Mucosa of descending colon (tissue), 3 donors: ENCODE measurements at regions not wholly inside any gene's neighbourhood (a gene's known extent, or its start where the extent isn't known, plus 50 kb on each side); places are given as distances from the start of the nearest gene placed in this dataset.

Experiments used
- ATAC-seq: fragments of 200-7000 bp; cut with Tn5 transposase; one replicate; pipeline ENCODE4 v1.9.1; 2020; ENCODE audit warnings: mild to moderate bottlenecking, moderate library complexity
- DNase-seq, 3 donors: peaks; one replicate each; pipeline ENCODE4 v3.0.0-alpha.2; 2020
- H3K36me3 ChIP-seq: fragments of 200-600 bp; one replicate; pipeline ENCODE4 v1.8.0; 2021; ENCODE audit warnings: low read depth, mild to moderate bottlenecking
- H3K4me1 ChIP-seq: fragments of 200-600 bp; one replicate; pipeline ENCODE4 v1.8.0; 2021; ENCODE audit warnings: low read depth, mild to moderate bottlenecking
- H3K4me3 ChIP-seq: fragments of 200-600 bp; one replicate; pipeline ENCODE4 v1.8.0; 2021; ENCODE audit warnings: mild to moderate bottlenecking
- H3K9me3 ChIP-seq: fragments of 200-600 bp; one replicate; pipeline ENCODE4 v1.8.0; 2021; ENCODE audit warnings: mild to moderate bottlenecking
- intact Hi-C, 2 donors: fragments of 100-400 bp; cut with DNase I in 1 of 2; cut with micrococcal nuclease in 1 of 2; formaldehyde crosslinking; loops; one replicate each; pipeline versions ENCODE4 v1.11.0 to v1.11.1; 2022; cut with DNase I, micrococcal nuclease
- TF ChIP-seq, protein P1 (sequence below): fragments of 200-600 bp; IDR thresholded peaks from one replicate; pipeline ENCODE4 v1.8.0; 2022; ENCODE audit warnings: antibody characterized with exemption, mild to moderate bottlenecking
- donor health status: DM: no; HTN: no; CAD: no; lungs with moderate emphysema.
- donor health status: DM: no; HTN: no; CAD: no.
- donor health status: DM: no; HTN: yes; CAD: no.

DNA sequence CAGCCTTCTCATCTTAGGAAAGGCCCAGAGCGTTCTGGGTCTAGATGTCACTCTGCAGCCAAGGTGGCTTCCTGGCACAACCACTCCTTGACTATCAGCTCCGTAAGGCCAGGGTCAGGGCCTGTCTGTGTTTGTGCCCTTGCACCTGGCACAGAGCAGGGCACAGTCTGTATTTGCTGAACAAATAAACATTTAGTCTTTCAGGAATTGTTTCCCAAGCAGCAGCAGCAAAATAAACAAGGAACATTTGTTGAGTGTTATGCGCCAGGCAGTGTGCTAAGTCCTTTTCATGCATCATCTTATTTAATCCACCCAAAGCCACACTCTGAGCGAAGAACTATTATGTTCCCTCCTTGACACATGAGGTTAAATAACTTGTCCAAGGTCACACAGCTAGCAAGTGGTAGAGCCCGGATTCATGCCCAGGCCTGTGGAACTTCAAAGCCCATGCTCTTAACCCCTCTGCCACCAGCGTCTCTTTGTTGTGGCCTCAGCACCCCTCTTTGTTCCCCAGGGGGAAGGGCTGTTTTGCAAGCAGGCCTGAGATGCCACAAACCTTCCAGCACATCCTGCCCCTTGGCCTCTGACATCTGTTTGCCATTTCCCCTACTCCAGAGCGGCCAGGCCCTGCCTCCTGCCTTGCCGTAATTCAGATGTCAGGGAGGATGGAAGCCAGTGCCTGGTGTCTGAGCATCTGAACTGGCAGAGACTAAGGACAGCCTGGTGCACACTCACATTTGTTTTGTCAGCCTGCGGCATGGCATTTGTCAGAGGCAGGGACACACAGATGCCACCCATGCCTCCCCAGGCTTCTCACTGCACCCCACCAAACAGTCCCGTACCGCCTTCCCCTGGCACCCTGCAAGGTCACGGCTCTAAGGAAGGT, 325.8 kb upstream of the ZMIZ1 start:
- Histone ChIP-seq H3K36me3 (no peaks in the 10 kb centered on the region), H3K4me1 (peaks cover 6% of the 10 kb centered on the region), H3K9me3 (no peaks in the 10 kb centered on the region), H3K4me3 (no peak overlapping the region)
- no peak for DNase-seq
- peak; percentile 41 for ATAC-seq
- TF ChIP-seq, protein P1, sequence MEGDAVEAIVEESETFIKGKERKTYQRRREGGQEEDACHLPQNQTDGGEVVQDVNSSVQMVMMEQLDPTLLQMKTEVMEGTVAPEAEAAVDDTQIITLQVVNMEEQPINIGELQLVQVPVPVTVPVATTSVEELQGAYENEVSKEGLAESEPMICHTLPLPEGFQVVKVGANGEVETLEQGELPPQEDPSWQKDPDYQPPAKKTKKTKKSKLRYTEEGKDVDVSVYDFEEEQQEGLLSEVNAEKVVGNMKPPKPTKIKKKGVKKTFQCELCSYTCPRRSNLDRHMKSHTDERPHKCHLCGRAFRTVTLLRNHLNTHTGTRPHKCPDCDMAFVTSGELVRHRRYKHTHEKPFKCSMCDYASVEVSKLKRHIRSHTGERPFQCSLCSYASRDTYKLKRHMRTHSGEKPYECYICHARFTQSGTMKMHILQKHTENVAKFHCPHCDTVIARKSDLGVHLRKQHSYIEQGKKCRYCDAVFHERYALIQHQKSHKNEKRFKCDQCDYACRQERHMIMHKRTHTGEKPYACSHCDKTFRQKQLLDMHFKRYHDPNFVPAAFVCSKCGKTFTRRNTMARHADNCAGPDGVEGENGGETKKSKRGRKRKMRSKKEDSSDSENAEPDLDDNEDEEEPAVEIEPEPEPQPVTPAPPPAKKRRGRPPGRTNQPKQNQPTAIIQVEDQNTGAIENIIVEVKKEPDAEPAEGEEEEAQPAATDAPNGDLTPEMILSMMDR, result no peak
- intact Hi-C loops, result no loop called here

DNA sequence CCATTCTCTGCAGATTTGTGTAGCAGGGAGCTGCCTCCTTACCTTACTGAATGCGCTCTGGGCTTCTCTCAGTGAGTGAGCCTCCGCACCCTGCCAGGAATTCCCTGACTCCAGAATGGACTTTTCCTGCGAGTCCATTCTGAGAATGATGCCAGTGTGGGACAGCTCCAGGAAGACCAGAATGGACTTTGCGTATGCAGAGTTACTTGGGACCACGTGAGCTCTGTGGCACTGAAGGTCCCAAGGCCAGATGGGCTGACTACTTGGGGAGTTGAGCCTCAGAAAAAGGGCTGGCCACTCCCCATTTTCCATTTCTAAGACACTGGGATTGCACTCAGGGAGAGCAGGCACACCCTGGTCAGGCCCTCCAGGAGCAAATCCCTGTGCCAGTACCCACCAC, 324.7 kb upstream of the ZMIZ1 start:
- DNase-seq, result no peak
- TF ChIP-seq, protein P1, result no peak
- Histone ChIP-seq H3K4me1 (peaks cover 6% of the 10 kb centered on the region), H3K36me3 (no peaks in the 10 kb centered on the region), H3K9me3 (no peaks in the 10 kb centered on the region), H3K4me3 (no peak overlapping the region)
- no peak for ATAC-seq
- intact Hi-C loops, result no loop called here

DNA sequence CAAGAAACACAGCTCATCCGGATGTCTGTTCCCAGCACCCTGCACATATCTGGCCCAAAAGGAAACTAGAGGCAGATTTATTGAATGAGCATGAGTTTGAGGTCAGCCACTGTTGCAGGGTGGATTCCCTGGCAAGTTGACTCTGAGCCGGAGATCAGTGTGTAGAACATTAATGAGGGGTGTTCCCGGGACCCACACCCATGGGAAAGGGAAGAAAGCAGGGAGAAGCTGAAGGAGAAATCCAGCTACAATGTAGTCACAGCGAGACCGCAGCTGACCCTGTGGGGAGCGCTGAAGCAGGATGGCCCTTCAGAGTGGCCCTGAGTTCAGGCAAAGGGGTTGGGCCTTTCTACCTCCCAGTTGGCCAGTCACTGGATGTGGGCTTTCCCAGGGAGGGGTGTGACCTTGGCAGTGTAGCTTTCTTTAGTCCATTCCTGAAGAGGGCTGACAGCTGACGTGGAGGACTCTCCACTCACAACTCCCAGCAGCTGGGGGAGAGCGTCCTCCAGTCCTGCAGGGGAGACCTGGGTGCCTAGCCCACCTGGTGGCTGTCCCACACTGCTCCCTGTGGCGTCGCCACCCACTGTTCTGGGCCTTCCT, 324.2 kb upstream of the ZMIZ1 start:
- Histone ChIP-seq H3K9me3 (no peaks in the 10 kb centered on the region), H3K36me3 (no peaks in the 10 kb centered on the region), H3K4me3 (no peak overlapping the region), H3K4me1 (peaks cover 6% of the 10 kb centered on the region)
- DNase-seq (no peak), ATAC-seq (peak; percentile 50)
- intact Hi-C loops, result no loop called here
- TF ChIP-seq, protein P1, result no peak

DNA sequence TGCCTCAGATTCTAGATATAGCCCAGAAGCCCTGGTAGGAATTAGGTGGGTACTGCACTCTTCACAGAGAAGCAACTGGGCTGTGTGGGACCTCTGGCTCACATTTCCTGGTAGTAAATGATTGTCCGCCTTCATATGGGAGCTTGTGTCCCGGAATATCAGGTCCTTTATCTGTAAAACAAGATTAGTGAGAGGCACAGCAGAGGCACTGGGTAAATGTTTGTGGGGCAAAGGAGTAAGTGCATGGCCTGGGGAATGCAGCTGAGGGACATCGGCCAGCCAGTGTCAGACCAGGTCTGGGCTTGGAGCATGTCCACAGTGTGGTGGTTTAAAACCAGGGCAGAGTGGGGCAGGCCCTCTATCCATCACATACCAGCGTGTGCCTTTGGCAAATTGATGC, 323.3 kb upstream of the ZMIZ1 start:
- DNase-seq (no peak), ATAC-seq (peak; percentile 27)
- Histone ChIP-seq H3K4me3 (no peak overlapping the region), H3K4me1 (peaks cover 6% of the 10 kb centered on the region), H3K36me3 (no peaks in the 10 kb centered on the region), H3K9me3 (no peaks in the 10 kb centered on the region)
- intact Hi-C loops, result no loop called here
- TF ChIP-seq, protein P1, result no peak

DNA sequence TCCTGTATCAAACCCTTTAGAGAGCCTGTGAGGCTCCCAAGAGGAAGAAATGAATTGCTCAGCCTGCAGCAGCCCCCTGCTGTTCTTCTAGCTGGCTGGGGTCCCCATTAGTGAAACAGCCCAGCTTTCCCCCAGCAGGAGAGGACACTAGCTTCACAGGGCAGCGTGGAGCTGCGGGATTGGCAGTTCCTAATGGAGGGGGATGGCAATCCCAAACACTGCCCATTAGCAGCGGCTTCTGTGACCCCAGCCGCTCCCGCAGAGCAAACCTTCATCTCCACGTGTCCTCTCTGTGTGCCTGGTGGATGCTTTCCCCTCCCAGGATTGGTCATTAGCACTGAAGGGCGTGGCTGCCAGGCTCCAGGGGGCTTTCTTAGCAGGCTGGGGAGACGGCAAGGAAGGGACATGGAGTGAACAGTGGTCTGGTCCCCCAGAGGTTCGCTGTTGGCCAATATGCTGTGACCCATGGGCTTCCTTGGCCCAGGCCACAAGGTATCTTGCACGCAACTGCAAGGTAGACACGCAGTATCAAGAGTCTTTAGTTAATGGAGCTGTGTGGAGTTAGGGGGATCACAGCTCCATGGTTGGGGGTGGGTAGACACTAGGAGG, 322.5 kb upstream of the ZMIZ1 start:
- no peak for DNase-seq
- H3K4me1 ChIP-seq, result peaks cover 6% of the 10 kb centered on the region

More for the DNA sequence above, 322.5 kb upstream of the ZMIZ1 start:
- Histone ChIP-seq H3K4me3 (no peak overlapping the region), H3K36me3 (no peaks in the 10 kb centered on the region), H3K9me3 (no peaks in the 10 kb centered on the region)
- TF ChIP-seq, protein P1, result no peak
- intact Hi-C loops, result no loop called here
- ATAC-seq, result no peak
